ENCODE measurements at regions not wholly inside any gene's neighbourhood (a gene's known extent, or its start where the extent isn't known, plus 50 kb on each side); places are given as distances from the start of the nearest gene placed in this dataset.

DNA sequence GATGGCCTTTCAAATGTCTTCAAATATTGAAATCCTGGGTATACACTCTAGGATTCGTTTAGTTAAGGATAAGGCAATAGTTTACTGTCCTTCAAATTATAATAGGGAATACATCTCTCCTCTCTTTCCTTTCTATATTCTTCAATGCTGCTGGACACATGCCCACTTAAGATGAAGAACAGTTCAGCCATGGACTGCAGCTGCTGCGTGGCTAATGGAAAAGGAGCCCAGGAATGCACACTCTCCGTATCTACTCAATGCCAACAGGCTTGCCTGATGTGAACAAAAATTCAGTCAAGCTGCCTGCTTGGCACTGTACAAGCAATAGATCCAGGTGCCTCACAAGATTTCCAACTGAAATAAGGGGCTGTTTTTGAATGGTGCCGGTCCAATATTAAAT, 321.2 kb upstream of the LYPLAL1 start:
- no peak overlapping the region for H3K14ac ChIP-seq (ENCODE audit: insufficient read length)
- H3K23me2 ChIP-seq (ENCODE audit: low read depth, low read length), result no peaks in the 10 kb centered on the region
- H3K4me2 ChIP-seq (ENCODE audit: insufficient read depth in 1 of 2, low read depth in 2 of 2, low read length in 2 of 2), result no peak overlapping the region
- no peak overlapping the region for H2AK5ac ChIP-seq (ENCODE audit: low read depth, low read length)
- no peak overlapping the region for H4K8ac ChIP-seq (ENCODE audit: extremely low read depth, insufficient read depth, low read length)
- H2BK120ac ChIP-seq (replicated peaks; ENCODE audit: low read depth, low read length), result no peak overlapping the region
- H3K79me2 ChIP-seq (ENCODE audit: control insufficient read depth in 1 of 2, insufficient read depth in 2 of 2, low read length in 2 of 2), result no peaks in the 10 kb centered on the region
- H3K27me3 ChIP-seq (replicated peaks in 1 of 4; ENCODE audit: control insufficient read depth in 3 of 4, extremely low read depth in 1 of 4, insufficient read depth in 3 of 4, low read length in 3 of 4), result no peaks in the 10 kb centered on the region
- H3K18ac ChIP-seq (ENCODE audit: extremely low read depth, low read length), result no peak overlapping the region
- H3K27ac ChIP-seq (ENCODE audit: low read depth, low read length), result no peak overlapping the region
- H2BK5ac ChIP-seq (ENCODE audit: low read depth, low read length), result no peak overlapping the region
- no peak for DNase-seq (ENCODE audit: low read depth in 1 of 2, low spot score in 2 of 2)
- H2BK20ac ChIP-seq (ENCODE audit: low read length), result no peak overlapping the region
- no peaks in the 10 kb centered on the region for H3K79me1 ChIP-seq (ENCODE audit: low read depth, low read length)
- WGBS, 2 experiments (ENCODE audit: extremely low coverage in 1 of 2, insufficient coverage in 1 of 2, insufficient read length in 1 of 2, insufficient replicate concordance in 2 of 2, low coverage in 1 of 2, low lambda C conversion rate in 2 of 2, missing lambda C conversion rate in 1 of 2), result 97% methylated on average over 4 of the region's 4 CpGs; no CpG with 5 or more reads in 1 of the 2 experiments
- H2BK15ac ChIP-seq (ENCODE audit: low read length), result no peak overlapping the region
- ChIA-PET POLR2A (ENCODE audit: partially characterized antibody) (no interaction called here), CTCF (ENCODE audit: partially characterized antibody) (no interaction called here)
- no peak overlapping the region for H4K91ac ChIP-seq (replicated peaks; ENCODE audit: insufficient read length, low read length)
- H3K9me3 ChIP-seq (ENCODE audit: insufficient read depth in 2 of 2, low read depth in 1 of 2, low read length in 1 of 2), result no peaks in the 10 kb centered on the region
- no peak overlapping the region for H3K56ac ChIP-seq (replicated peaks; ENCODE audit: insufficient read length, low read depth, low read length)
- no peaks in the 10 kb centered on the region for H4K20me1 ChIP-seq (replicated peaks in 1 of 2; ENCODE audit: control insufficient read depth in 1 of 2, insufficient read depth in 2 of 2, low read length in 2 of 2)
- no peak overlapping the region for H4K5ac ChIP-seq (ENCODE audit: insufficient read length, low read depth, low read length)
- no peak overlapping the region for H2AFZ ChIP-seq (ENCODE audit: low read length)
- H3K36me3 ChIP-seq (ENCODE audit: control insufficient read depth in 2 of 4, insufficient read depth in 4 of 4, low read length in 3 of 4), result no peaks in the 10 kb centered on the region
- H3K4ac ChIP-seq (replicated peaks; ENCODE audit: insufficient read length, low read depth, low read length), result no peak overlapping the region
- FAIRE-seq, result no peak
- H3K4me3 ChIP-seq (ENCODE audit: extremely low read depth in 1 of 4, insufficient read depth in 2 of 4, low read depth in 3 of 4, low read length in 4 of 4), result no peak overlapping the region
- H3K23ac ChIP-seq (ENCODE audit: insufficient read length), result no peak overlapping the region
- H2BK12ac ChIP-seq (ENCODE audit: low read depth, low read length), result no peak overlapping the region
- no peak overlapping the region for H3K9ac ChIP-seq (replicated peaks in 1 of 4; ENCODE audit: extremely low read depth in 1 of 4, low read depth in 3 of 4, low read length in 3 of 4)
- H3K4me1 ChIP-seq (replicated peaks in 1 of 4; ENCODE audit: control insufficient read depth in 3 of 4, insufficient read depth in 4 of 4, low read length in 3 of 4), result no peaks in the 10 kb centered on the region
- TF ChIP-seq, protein P1, sequence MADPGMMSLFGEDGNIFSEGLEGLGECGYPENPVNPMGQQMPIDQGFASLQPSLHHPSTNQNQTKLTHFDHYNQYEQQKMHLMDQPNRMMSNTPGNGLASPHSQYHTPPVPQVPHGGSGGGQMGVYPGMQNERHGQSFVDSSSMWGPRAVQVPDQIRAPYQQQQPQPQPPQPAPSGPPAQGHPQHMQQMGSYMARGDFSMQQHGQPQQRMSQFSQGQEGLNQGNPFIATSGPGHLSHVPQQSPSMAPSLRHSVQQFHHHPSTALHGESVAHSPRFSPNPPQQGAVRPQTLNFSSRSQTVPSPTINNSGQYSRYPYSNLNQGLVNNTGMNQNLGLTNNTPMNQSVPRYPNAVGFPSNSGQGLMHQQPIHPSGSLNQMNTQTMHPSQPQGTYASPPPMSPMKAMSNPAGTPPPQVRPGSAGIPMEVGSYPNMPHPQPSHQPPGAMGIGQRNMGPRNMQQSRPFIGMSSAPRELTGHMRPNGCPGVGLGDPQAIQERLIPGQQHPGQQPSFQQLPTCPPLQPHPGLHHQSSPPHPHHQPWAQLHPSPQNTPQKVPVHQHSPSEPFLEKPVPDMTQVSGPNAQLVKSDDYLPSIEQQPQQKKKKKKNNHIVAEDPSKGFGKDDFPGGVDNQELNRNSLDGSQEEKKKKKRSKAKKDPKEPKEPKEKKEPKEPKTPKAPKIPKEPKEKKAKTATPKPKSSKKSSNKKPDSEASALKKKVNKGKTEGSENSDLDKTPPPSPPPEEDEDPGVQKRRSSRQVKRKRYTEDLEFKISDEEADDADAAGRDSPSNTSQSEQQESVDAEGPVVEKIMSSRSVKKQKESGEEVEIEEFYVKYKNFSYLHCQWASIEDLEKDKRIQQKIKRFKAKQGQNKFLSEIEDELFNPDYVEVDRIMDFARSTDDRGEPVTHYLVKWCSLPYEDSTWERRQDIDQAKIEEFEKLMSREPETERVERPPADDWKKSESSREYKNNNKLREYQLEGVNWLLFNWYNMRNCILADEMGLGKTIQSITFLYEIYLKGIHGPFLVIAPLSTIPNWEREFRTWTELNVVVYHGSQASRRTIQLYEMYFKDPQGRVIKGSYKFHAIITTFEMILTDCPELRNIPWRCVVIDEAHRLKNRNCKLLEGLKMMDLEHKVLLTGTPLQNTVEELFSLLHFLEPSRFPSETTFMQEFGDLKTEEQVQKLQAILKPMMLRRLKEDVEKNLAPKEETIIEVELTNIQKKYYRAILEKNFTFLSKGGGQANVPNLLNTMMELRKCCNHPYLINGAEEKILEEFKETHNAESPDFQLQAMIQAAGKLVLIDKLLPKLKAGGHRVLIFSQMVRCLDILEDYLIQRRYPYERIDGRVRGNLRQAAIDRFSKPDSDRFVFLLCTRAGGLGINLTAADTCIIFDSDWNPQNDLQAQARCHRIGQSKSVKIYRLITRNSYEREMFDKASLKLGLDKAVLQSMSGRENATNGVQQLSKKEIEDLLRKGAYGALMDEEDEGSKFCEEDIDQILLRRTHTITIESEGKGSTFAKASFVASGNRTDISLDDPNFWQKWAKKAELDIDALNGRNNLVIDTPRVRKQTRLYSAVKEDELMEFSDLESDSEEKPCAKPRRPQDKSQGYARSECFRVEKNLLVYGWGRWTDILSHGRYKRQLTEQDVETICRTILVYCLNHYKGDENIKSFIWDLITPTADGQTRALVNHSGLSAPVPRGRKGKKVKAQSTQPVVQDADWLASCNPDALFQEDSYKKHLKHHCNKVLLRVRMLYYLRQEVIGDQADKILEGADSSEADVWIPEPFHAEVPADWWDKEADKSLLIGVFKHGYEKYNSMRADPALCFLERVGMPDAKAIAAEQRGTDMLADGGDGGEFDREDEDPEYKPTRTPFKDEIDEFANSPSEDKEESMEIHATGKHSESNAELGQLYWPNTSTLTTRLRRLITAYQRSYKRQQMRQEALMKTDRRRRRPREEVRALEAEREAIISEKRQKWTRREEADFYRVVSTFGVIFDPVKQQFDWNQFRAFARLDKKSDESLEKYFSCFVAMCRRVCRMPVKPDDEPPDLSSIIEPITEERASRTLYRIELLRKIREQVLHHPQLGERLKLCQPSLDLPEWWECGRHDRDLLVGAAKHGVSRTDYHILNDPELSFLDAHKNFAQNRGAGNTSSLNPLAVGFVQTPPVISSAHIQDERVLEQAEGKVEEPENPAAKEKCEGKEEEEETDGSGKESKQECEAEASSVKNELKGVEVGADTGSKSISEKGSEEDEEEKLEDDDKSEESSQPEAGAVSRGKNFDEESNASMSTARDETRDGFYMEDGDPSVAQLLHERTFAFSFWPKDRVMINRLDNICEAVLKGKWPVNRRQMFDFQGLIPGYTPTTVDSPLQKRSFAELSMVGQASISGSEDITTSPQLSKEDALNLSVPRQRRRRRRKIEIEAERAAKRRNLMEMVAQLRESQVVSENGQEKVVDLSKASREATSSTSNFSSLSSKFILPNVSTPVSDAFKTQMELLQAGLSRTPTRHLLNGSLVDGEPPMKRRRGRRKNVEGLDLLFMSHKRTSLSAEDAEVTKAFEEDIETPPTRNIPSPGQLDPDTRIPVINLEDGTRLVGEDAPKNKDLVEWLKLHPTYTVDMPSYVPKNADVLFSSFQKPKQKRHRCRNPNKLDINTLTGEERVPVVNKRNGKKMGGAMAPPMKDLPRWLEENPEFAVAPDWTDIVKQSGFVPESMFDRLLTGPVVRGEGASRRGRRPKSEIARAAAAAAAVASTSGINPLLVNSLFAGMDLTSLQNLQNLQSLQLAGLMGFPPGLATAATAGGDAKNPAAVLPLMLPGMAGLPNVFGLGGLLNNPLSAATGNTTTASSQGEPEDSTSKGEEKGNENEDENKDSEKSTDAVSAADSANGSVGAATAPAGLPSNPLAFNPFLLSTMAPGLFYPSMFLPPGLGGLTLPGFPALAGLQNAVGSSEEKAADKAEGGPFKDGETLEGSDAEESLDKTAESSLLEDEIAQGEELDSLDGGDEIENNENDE (IDR thresholded peaks at IDR 0.05; ENCODE audit: insufficient replicate concordance, low read length), result no peak
